Parathyroid adenoma (tissue), 2 donors: ENCODE measurements at regions not wholly inside any gene's neighbourhood (a gene's known extent, or its start where the extent isn't known, plus 50 kb on each side); places are given as distances from the start of the nearest gene placed in this dataset.

ENCODE experiments used
- H2AFZ ChIP-seq: fragments of 300-600 bp; sonication (generic); one replicate; pipeline ENCODE4 v1.7.0; 2017; ENCODE audit warnings: antibody characterized with exemption, mild to moderate bottlenecking
- H3K27ac ChIP-seq: fragments of 300-600 bp; sonication (generic); one replicate; pipeline ENCODE4 v1.7.0; 2017
- H3K27me3 ChIP-seq: fragments of 300-600 bp; sonication (generic); one replicate; pipeline ENCODE4 v1.7.0; 2017; ENCODE audit warnings: low read length; ENCODE audit not compliant: control insufficient read depth, insufficient read depth
- H3K36me3 ChIP-seq: fragments of 300-600 bp; sonication (generic); one replicate; pipeline ENCODE4 v1.7.0; 2017; ENCODE audit warnings: low read length; ENCODE audit not compliant: control insufficient read depth, insufficient read depth
- H3K4me1 ChIP-seq: fragments of 300-600 bp; sonication (generic); one replicate; pipeline ENCODE4 v1.7.0; 2017; ENCODE audit warnings: control low read depth
- H3K4me2 ChIP-seq: fragments of 300-600 bp; sonication (generic); one replicate; pipeline ENCODE4 v1.7.0; 2017; ENCODE audit warnings: low read length
- H3K4me3 ChIP-seq: fragments of 300-600 bp; sonication (generic); one replicate; pipeline ENCODE4 v1.7.0; 2017; ENCODE audit warnings: low read depth, low read length
- H3K79me2 ChIP-seq: fragments of 300-600 bp; sonication (generic); one replicate; pipeline ENCODE4 v1.7.0; 2017; ENCODE audit warnings: control low read depth
- H3K9ac ChIP-seq: fragments of 300-600 bp; sonication (generic); one replicate; pipeline ENCODE4 v1.7.0; 2017; ENCODE audit warnings: mild to moderate bottlenecking
- H3K9me3 ChIP-seq: fragments of 300-600 bp; sonication (generic); one replicate; pipeline ENCODE4 v1.7.0; 2017; ENCODE audit warnings: low read length; ENCODE audit not compliant: control insufficient read depth
- TF ChIP-seq, protein P1 (sequence below): fragments of 300-600 bp; sonication (generic); IDR thresholded peaks from one replicate; pipeline ENCODE4 v1.7.0; 2017; ENCODE audit warnings: antibody characterized with exemption, mild to moderate bottlenecking
- donor health status: primary hyperparathyroidism.

DNA sequence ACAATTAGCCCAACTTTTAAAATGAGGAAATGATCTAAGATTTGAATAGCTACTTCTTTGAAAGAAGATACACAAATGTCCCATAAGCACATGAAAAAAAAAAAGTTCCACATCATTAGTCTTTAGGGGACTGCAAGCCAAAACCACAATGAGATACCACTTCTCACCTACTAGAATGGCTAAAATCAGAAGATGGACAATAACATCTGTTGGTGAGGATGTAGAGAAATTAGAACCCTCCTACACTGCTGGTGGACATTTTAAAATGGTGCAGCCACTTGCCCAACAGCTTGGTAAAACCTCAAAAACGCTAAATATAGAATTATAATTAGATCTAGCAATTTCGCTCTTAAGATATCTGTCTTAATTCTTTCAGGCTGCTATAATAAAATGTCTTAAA, 77.1 kb downstream of the MEX3B start:
- Histone ChIP-seq H3K27ac (no peak overlapping the region), H3K9ac (no peak overlapping the region), H3K4me1 (no peaks in the 10 kb centered on the region), H3K79me2 (no peaks in the 10 kb centered on the region), H3K36me3 (no peaks in the 10 kb centered on the region), H3K4me3 (no peak overlapping the region), H3K27me3 (no peaks in the 10 kb centered on the region), H3K4me2 (no peak overlapping the region), H2AFZ (no peak overlapping the region), H3K9me3 (no peaks in the 10 kb centered on the region)
- TF ChIP-seq, protein P1, sequence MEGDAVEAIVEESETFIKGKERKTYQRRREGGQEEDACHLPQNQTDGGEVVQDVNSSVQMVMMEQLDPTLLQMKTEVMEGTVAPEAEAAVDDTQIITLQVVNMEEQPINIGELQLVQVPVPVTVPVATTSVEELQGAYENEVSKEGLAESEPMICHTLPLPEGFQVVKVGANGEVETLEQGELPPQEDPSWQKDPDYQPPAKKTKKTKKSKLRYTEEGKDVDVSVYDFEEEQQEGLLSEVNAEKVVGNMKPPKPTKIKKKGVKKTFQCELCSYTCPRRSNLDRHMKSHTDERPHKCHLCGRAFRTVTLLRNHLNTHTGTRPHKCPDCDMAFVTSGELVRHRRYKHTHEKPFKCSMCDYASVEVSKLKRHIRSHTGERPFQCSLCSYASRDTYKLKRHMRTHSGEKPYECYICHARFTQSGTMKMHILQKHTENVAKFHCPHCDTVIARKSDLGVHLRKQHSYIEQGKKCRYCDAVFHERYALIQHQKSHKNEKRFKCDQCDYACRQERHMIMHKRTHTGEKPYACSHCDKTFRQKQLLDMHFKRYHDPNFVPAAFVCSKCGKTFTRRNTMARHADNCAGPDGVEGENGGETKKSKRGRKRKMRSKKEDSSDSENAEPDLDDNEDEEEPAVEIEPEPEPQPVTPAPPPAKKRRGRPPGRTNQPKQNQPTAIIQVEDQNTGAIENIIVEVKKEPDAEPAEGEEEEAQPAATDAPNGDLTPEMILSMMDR, result no peak

DNA sequence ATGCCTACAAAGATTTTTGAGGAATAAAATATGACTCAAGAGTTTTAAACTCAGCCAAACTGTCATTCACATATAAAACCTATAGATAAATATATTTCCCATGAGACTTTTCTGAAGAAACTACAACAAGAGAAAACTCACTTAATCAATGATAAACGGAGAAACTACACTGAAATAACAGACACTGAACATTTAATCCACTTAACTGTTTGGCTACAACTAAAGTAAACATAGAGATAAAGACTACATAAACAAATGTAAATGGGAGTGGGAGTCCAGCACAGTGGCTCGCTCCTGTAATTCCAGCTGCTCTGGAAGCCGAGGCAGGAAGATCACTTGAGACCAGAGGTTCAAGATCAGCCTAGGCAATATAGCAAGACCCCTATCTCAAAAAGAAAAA, 79.2 kb downstream of the MEX3B start:
- no peaks in the 10 kb centered on the region for H3K79me2 ChIP-seq
- TF ChIP-seq, protein P1, result no peak
- H3K4me3 ChIP-seq, result no peak overlapping the region
- H3K4me1 ChIP-seq, result no peaks in the 10 kb centered on the region
- no peak overlapping the region for H2AFZ ChIP-seq
- no peak overlapping the region for H3K9ac ChIP-seq
- no peak overlapping the region for H3K27ac ChIP-seq
- no peak overlapping the region for H3K4me2 ChIP-seq
- H3K27me3 ChIP-seq, result no peaks in the 10 kb centered on the region
- no peaks in the 10 kb centered on the region for H3K9me3 ChIP-seq
- H3K36me3 ChIP-seq, result no peaks in the 10 kb centered on the region

DNA sequence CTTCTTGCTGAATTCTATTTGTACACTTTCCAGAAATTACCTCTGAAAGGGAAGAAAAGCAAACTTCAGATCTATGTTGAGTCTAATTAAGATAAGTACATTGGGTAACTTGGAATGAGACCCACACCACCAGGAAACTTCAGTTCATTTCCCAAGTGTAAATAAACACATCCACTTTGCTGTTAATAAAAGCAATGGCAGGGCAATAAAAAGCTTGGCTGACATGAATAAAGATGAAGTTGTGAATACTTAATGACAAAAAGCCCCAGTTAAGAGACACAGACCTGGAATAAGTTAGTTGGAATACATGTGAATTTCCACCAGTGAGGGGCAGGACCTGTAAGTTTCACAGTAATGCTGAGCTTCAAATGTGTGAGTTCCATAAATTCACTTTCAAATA, 83.3 kb downstream of the MEX3B start:
- no peaks in the 10 kb centered on the region for H3K79me2 ChIP-seq
- H3K27ac ChIP-seq, result no peak overlapping the region
- no peaks in the 10 kb centered on the region for H3K9me3 ChIP-seq
- H2AFZ ChIP-seq, result no peak overlapping the region
- no peaks in the 10 kb centered on the region for H3K4me1 ChIP-seq
- H3K36me3 ChIP-seq, result no peaks in the 10 kb centered on the region
- TF ChIP-seq, protein P1, result no peak
- no peak overlapping the region for H3K4me2 ChIP-seq
- H3K4me3 ChIP-seq, result no peak overlapping the region
- no peaks in the 10 kb centered on the region for H3K27me3 ChIP-seq
- no peak overlapping the region for H3K9ac ChIP-seq

DNA sequence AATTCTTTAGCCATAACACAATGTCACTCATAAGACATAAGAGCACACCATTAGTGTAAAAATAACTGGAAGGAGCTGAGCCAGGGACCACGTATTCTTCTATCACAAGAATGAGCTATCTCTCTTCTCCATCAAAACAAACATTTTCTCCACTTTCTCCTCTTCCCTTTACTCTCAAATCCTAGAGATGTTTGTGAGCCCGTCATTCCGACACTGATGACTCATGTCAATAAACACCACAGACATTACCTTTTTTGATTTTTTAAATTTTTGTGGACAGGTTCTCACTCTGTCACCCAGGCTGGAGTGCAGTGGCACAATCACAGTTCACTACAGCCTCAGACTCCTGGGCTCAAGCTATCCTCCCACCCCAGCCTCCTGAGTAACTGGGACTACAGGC, 86.6 kb downstream of the MEX3B start:
- Histone ChIP-seq H3K79me2 (no peaks in the 10 kb centered on the region), H3K4me1 (no peaks in the 10 kb centered on the region), H2AFZ (no peak overlapping the region), H3K27ac (no peak overlapping the region), H3K36me3 (no peaks in the 10 kb centered on the region), H3K4me2 (no peak overlapping the region), H3K9me3 (no peaks in the 10 kb centered on the region), H3K9ac (no peak overlapping the region), H3K27me3 (no peaks in the 10 kb centered on the region), H3K4me3 (no peak overlapping the region)
- TF ChIP-seq, protein P1, result no peak

DNA sequence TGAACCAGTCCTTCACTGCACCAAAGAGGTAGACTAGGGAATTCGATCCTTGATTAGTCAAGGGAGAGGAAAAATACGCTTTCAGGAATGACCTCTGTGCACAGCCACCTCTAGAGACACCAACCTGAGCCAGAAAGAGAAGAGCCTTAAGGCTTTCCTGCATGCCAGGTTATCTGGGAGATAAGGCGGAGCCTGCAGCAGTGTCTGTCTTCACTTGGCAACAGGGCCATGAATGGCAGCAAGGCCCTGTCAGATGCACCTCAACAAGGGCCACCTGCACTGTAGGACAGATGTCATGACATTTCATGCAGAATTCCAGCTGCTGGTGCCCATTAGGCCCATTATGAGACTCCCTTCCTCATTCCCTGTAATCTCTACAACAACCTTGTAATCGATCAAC, 88.1 kb downstream of the MEX3B start:
- no peak overlapping the region for H3K27ac ChIP-seq
- no peaks in the 10 kb centered on the region for H3K9me3 ChIP-seq
- H3K4me2 ChIP-seq, result no peak overlapping the region
- H3K27me3 ChIP-seq, result no peaks in the 10 kb centered on the region
- H3K4me1 ChIP-seq, result no peaks in the 10 kb centered on the region
- no peak overlapping the region for H2AFZ ChIP-seq
- no peaks in the 10 kb centered on the region for H3K36me3 ChIP-seq
- no peak overlapping the region for H3K9ac ChIP-seq
- H3K4me3 ChIP-seq, result no peak overlapping the region
- TF ChIP-seq, protein P1, result no peak
- H3K79me2 ChIP-seq, result no peaks in the 10 kb centered on the region
